Neural progenitor cell (in vitro differentiated cells): ENCODE measurements at regions not wholly inside any gene's neighbourhood (a gene's known extent, or its start where the extent isn't known, plus 50 kb on each side); places are given as distances from the start of the nearest gene placed in this dataset.
"Not testable (repeated sequence)": the region's sequence is repeated elsewhere in the genome, so short reads cannot be mapped to it uniquely, and the experiment has no call there.

Experiments used
- DNase-seq: peaks from one replicate; pipeline ENCODE4 v3.0.0-alpha.2; 2016; ENCODE audit warnings: low spot score
- H2AFZ ChIP-seq: fragments of 200-600 bp; sonication (generic); replicated peaks from 2 replicates; pipeline ENCODE4 v1.6.1; 2016; ENCODE audit warnings: antibody characterized with exemption
- H3F3A ChIP-seq: fragments of 200-600 bp; sonication (generic); 2 replicates; pipeline ENCODE4 v1.6.1; 2016; ENCODE audit warnings: antibody characterized with exemption, low read depth
- H3K27ac ChIP-seq: fragments of 200-600 bp; sonication (generic); 2 replicates; pipeline ENCODE4 v1.5.1; 2016; ENCODE audit warnings: mild to moderate bottlenecking
- H3K27me3 ChIP-seq: fragments of 200-600 bp; sonication (generic); 2 replicates; pipeline ENCODE4 v1.6.1; 2016; ENCODE audit warnings: mild to moderate bottlenecking, moderate library complexity
- H3K36me3 ChIP-seq: fragments of 200-600 bp; sonication (generic); 2 replicates; pipeline ENCODE4 v1.5.1; 2016
- H3K4me1 ChIP-seq: fragments of 200-600 bp; sonication (generic); 2 replicates; pipeline ENCODE4 v1.6.1; 2016; ENCODE audit warnings: mixed run types
- H3K4me2 ChIP-seq: fragments of 200-600 bp; sonication (generic); 2 replicates; pipeline ENCODE4 v1.6.1; 2016
- H3K4me3 ChIP-seq: fragments of 200-600 bp; sonication (generic); 2 replicates; pipeline ENCODE4 v1.5.1; 2016
- H3K79me2 ChIP-seq: fragments of 200-600 bp; sonication (generic); 2 replicates; pipeline ENCODE4 v1.6.1; 2016; ENCODE audit warnings: low read depth
- H3K9ac ChIP-seq: fragments of 200-600 bp; sonication (generic); 2 replicates; pipeline ENCODE4 v1.6.1; 2016
- H3K9me3 ChIP-seq: fragments of 200-600 bp; sonication (generic); 2 replicates; pipeline ENCODE4 v1.5.1; 2016; ENCODE audit warnings: low read depth
- H4K20me1 ChIP-seq: fragments of 200-600 bp; sonication (generic); 2 replicates; pipeline ENCODE4 v1.6.1; 2016; ENCODE audit warnings: low read depth
- H3K27ac Mint-ChIP-seq: 3 replicates; pipeline ENCODE4 v1.8.0; 2021; ENCODE audit warnings: mixed read lengths
- H3K27me3 Mint-ChIP-seq: 2 replicates; pipeline ENCODE4 v1.8.0; 2022; ENCODE audit warnings: low read depth, mild to moderate bottlenecking, inconsistent platforms, moderate library complexity, mixed read lengths; ENCODE audit not compliant: insufficient read depth
- H3K36me3 Mint-ChIP-seq: 3 replicates; pipeline ENCODE4 v1.8.0; 2021; ENCODE audit warnings: mixed read lengths
- H3K4me1 Mint-ChIP-seq: 3 replicates; pipeline ENCODE4 v1.8.0; 2021; ENCODE audit warnings: mixed read lengths
- H3K4me3 Mint-ChIP-seq: 3 replicates; pipeline ENCODE4 v1.8.0; 2021; ENCODE audit warnings: mild to moderate bottlenecking, moderate library complexity, mixed read lengths
- H3K9me3 Mint-ChIP-seq: 3 replicates; pipeline ENCODE4 v1.8.0; 2020; ENCODE audit warnings: mixed read lengths
- EZH2 ChIP-seq: fragments of 200-600 bp; sonication (generic); IDR thresholded peaks from 2 replicates; pipeline ENCODE4 v1.6.1; 2017; ENCODE audit warnings: antibody characterized with exemption, mild to moderate bottlenecking, moderate library complexity
- EZH2phosphoT487 ChIP-seq: fragments of 200-600 bp; sonication (generic); IDR thresholded peaks from 2 replicates; pipeline ENCODE4 v1.6.1; 2017; ENCODE audit warnings: antibody characterized with exemption
- TF ChIP-seq, protein P1 (sequence below): fragments of 200-600 bp; sonication (generic); IDR thresholded peaks from 2 replicates; pipeline ENCODE4 v1.5.1; 2017; ENCODE audit warnings: antibody characterized with exemption, mild to moderate bottlenecking

DNA sequence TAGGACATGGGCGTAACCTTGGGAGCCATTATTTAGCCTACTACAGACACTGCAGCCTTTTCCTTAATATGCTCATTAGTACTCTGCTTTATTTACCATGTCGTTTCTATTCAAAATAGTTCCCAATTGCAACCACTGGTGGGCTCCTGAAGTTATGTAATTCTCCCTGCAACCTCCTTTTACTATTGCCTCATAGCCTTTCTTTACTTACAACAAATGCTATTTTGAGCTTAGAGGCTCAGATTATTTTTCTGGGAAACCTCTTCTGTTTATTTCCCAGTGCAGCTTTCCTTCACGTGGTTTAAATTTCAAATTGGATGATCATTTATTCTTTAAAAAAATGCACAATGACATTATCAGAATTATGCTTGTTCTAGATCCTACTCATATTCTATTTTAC is 492.3 kb upstream of the TMEFF2 start:
- H3K36me3 Mint-ChIP-seq: no peaks in the 10 kb centered on the region
- no peaks in the 10 kb centered on the region for H3K27me3 ChIP-seq
- no peak overlapping the region for H3K27ac Mint-ChIP-seq
- no peaks in the 10 kb centered on the region for H4K20me1 ChIP-seq
- H3F3A ChIP-seq: peaks cover 12% of the 10 kb centered on the region
- no peaks in the 10 kb centered on the region for H3K9me3 Mint-ChIP-seq
- H3K9ac ChIP-seq: no peak overlapping the region
- no peak overlapping the region for H3K27ac ChIP-seq
- no peaks in the 10 kb centered on the region for H3K79me2 ChIP-seq
- no peak for DNase-seq
- H3K4me3 Mint-ChIP-seq: no peak overlapping the region
- no peaks in the 10 kb centered on the region for H3K4me1 ChIP-seq
- peaks cover 6% of the 10 kb centered on the region for H3K4me1 Mint-ChIP-seq
- no peaks in the 10 kb centered on the region for H3K27me3 Mint-ChIP-seq
- H3K9me3 ChIP-seq: no peaks in the 10 kb centered on the region
- no peak overlapping the region for H3K4me3 ChIP-seq
- no peak overlapping the region for H2AFZ ChIP-seq
- no peaks in the 10 kb centered on the region for H3K36me3 ChIP-seq
- H3K4me2 ChIP-seq: no peak overlapping the region
- TF ChIP-seq EZH2phosphoT487 (no peak), EZH2 (no peak)
- TF ChIP-seq, protein P1, sequence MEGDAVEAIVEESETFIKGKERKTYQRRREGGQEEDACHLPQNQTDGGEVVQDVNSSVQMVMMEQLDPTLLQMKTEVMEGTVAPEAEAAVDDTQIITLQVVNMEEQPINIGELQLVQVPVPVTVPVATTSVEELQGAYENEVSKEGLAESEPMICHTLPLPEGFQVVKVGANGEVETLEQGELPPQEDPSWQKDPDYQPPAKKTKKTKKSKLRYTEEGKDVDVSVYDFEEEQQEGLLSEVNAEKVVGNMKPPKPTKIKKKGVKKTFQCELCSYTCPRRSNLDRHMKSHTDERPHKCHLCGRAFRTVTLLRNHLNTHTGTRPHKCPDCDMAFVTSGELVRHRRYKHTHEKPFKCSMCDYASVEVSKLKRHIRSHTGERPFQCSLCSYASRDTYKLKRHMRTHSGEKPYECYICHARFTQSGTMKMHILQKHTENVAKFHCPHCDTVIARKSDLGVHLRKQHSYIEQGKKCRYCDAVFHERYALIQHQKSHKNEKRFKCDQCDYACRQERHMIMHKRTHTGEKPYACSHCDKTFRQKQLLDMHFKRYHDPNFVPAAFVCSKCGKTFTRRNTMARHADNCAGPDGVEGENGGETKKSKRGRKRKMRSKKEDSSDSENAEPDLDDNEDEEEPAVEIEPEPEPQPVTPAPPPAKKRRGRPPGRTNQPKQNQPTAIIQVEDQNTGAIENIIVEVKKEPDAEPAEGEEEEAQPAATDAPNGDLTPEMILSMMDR: no peak

DNA sequence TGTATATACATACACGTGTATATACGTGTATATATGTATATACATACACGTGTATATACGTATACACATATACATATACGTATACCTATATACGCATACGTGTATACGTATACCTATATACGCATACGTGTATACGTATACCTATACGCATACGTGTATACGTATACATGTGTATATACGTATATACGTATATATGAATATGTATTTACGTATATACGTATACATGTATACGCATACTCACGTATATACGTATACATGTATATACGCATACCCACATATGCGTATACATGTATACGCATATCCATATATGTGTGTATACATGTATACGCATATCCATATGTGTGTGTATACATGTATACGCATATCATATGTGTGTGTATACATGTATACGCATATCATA is 487.8 kb upstream of the TMEFF2 start:
- H3K9me3 Mint-ChIP-seq, H3K4me1 Mint-ChIP-seq: not testable (repeated sequence)

DNA sequence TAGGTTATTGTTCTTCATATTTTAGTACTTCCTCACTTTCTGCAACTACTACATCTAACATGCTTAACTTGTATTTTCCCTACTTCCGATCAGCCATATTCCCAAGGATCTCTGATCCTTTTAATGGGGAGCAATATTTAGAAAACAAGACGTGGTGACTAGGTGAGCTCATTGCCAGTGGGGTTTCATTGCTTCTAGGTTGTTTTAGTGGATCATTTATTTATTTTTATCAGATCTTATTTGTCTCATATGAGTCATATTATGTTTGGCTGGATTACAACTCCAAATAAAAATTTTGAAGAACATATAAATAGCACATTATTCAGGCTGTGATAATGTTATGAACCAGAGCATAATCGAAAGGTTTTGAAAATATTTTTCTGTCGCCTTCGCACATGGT is 480.9 kb upstream of the TMEFF2 start:
- H3K9me3 Mint-ChIP-seq: no peaks in the 10 kb centered on the region
- Histone ChIP-seq H3K4me3 (no peak overlapping the region), H3K79me2 (no peaks in the 10 kb centered on the region), H2AFZ (no peak overlapping the region), H3K4me1 (no peaks in the 10 kb centered on the region), H3K27me3 (no peaks in the 10 kb centered on the region), H4K20me1 (no peaks in the 10 kb centered on the region), H3K36me3 (no peaks in the 10 kb centered on the region), H3K9me3 (no peaks in the 10 kb centered on the region), H3K4me2 (no peak overlapping the region), H3K27ac (no peak overlapping the region), H3K9ac (no peak overlapping the region), H3F3A (no peaks in the 10 kb centered on the region)
- no peaks in the 10 kb centered on the region for H3K4me1 Mint-ChIP-seq
- DNase-seq: no peak
- no peaks in the 10 kb centered on the region for H3K27me3 Mint-ChIP-seq
- H3K4me3 Mint-ChIP-seq: no peak overlapping the region
- TF ChIP-seq EZH2 (no peak), EZH2phosphoT487 (no peak)
- TF ChIP-seq, protein P1: no peak
- H3K27ac Mint-ChIP-seq: no peak overlapping the region
- H3K36me3 Mint-ChIP-seq: no peaks in the 10 kb centered on the region

More for the DNA sequence above, 487.8 kb upstream of the TMEFF2 start:
- not testable (repeated sequence) for H4K20me1 ChIP-seq, H3K9me3 ChIP-seq, H3K4me2 ChIP-seq, H3K27me3 ChIP-seq, H3K4me1 ChIP-seq, H3K4me3 Mint-ChIP-seq, H3K27ac ChIP-seq, H2AFZ ChIP-seq, H3K27ac Mint-ChIP-seq, H3K9ac ChIP-seq, H3K79me2 ChIP-seq, DNase-seq, H3K36me3 Mint-ChIP-seq, H3K36me3 ChIP-seq, H3K4me3 ChIP-seq, H3K27me3 Mint-ChIP-seq
- peaks cover 17% of the 10 kb centered on the region for H3F3A ChIP-seq

- no peaks in the 10 kb centered on the region for H3K36me3 ChIP-seq
- H4K20me1 ChIP-seq: no peaks in the 10 kb centered on the region
- Mint-ChIP-seq H3K9me3 (no peaks in the 10 kb centered on the region), H3K27ac (no peak overlapping the region), H3K27me3 (no peaks in the 10 kb centered on the region), H3K36me3 (no peaks in the 10 kb centered on the region), H3K4me1 (no peaks in the 10 kb centered on the region), H3K4me3 (no peak overlapping the region)
- no peaks in the 10 kb centered on the region for H3K9me3 ChIP-seq
- H3K27ac ChIP-seq: no peak overlapping the region
- DNase-seq: no peak
- H3F3A ChIP-seq: no peaks in the 10 kb centered on the region
- no peak overlapping the region for H3K9ac ChIP-seq
- H3K79me2 ChIP-seq: no peaks in the 10 kb centered on the region
- H3K4me3 ChIP-seq: no peak overlapping the region
- TF ChIP-seq EZH2 (no peak), EZH2phosphoT487 (no peak)
- TF ChIP-seq, protein P1: no peak
- no peak overlapping the region for H3K4me2 ChIP-seq
- H3K27me3 ChIP-seq: no peaks in the 10 kb centered on the region
- peak overlapping the region; percentile 38 for H2AFZ ChIP-seq
- H3K4me1 ChIP-seq: no peaks in the 10 kb centered on the region
Measured at GRCh38 chr2:192669505-192670091, 474.9 kb upstream of the TMEFF2 start.

- H3K27me3 Mint-ChIP-seq: not testable (repeated sequence)
Measured at GRCh38 chr2:192660555-192660954, 465.8 kb upstream of the TMEFF2 start.

More at GRCh38 chr2:192660555-192660954, 465.8 kb upstream of the TMEFF2 start:
- not testable (repeated sequence) for H3K4me3 ChIP-seq, DNase-seq, H3K79me2 ChIP-seq, H3F3A ChIP-seq, H3K4me3 Mint-ChIP-seq, H3K4me1 Mint-ChIP-seq, H3K36me3 Mint-ChIP-seq, H3K27me3 ChIP-seq, H3K4me1 ChIP-seq, H3K36me3 ChIP-seq, H3K27ac Mint-ChIP-seq, H3K9ac ChIP-seq, H3K9me3 Mint-ChIP-seq, H4K20me1 ChIP-seq, H3K9me3 ChIP-seq, H2AFZ ChIP-seq, H3K4me2 ChIP-seq, H3K27ac ChIP-seq
